NCI-H748 (cell line): ENCODE measurements at regions not wholly inside any gene's neighbourhood (a gene's known extent, or its start where the extent isn't known, plus 50 kb on each side); places are given as distances from the start of the nearest gene placed in this dataset.
A peak's percentile ranks its signal among the peaks of the same experiment; 100 is the strongest.
"Not testable (repeated sequence)": the region's sequence is repeated elsewhere in the genome, so short reads cannot be mapped to it uniquely, and the experiment has no call there.

Source experiments
- DNase-seq: peaks from one replicate; lab custom pipeline; 2025; ENCODE audit not compliant: unreplicated experiment; lab: John Stamatoyannopoulos, UW

- no peak for DNase-seq
Measured at GRCh38 chr10:28188526-28188925, 114.3 kb downstream of the MPP7 start.

GRCh38 chr10:28186887-28187578, 115.8 kb downstream of the MPP7 start:
- no peak for DNase-seq

- no peak for DNase-seq
Measured at GRCh38 chr10:28186461-28186860, 116.4 kb downstream of the MPP7 start.

DNA sequence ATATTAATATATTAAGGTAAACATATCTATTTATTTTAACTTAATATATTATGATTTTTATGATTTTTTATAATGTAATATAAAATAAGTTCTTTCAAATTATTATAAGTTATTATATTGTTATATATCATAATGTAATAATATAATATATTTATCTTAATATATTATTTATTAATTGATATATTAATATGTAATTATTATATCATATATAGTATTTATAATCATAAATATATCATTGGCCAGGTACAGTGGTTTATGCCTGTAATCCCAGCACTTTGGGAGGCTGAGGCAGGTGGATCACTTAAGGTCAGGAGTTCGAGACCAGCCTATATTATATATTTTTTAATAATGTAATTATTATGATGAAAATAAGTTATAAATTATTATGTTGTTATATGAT, 118.1 kb downstream of the MPP7 start:
- no peak for DNase-seq

DNA sequence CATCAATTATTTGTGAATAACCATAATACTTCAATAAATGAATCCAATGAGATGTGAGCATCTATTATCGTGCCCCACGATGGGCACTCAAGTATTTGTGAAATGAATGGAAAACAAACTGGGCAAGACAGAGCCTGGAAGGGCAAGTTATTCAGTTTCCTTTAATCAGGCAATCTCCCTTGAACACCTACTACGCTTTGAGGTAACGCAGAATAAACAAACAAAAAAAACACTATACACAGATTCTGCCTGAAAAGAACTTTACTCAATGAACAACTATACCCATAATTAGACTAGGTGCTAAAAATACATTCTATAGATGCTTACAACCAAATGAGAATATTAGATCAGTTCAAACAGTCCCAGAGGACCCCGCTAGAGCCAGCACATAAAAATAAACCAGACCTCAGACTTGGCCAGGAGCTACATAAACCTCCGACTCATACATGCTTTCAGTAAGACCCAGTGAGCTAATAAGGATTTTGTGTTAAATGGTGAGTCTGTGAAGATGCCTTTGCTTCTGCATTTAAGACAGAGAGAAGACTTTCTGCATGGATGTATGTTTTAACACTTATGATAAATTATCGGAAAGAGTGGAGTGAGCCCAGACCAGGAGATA, 121.3 kb downstream of the MPP7 start:
- DNase-seq: no peak

GRCh38 chr10:28180654-28181053, 122.2 kb downstream of the MPP7 start:
- no peak for DNase-seq

DNA sequence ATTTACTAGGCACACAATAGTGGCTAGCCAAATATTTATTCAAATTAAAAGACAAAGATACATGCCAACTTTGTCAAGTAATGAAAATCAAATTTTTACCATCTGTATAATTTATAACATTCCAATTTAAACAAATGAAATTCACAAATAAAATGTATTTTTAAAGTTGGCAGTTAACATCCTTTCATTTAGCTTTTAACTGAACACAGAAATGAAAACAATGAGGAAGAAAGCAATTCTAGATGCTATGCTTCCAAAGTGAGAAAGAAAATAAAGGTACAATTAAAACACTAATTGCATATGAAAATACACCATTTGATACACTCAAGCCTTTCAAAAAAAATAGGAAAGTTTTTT, 123.1 kb downstream of the MPP7 start:
- DNase-seq: no peak

- peak; percentile 18 for DNase-seq
Measured at GRCh38 chr10:28179006-28179742, 123.7 kb downstream of the MPP7 start.

GRCh38 chr10:28177944-28178637, 124.8 kb downstream of the MPP7 start:
- DNase-seq: no peak

DNA sequence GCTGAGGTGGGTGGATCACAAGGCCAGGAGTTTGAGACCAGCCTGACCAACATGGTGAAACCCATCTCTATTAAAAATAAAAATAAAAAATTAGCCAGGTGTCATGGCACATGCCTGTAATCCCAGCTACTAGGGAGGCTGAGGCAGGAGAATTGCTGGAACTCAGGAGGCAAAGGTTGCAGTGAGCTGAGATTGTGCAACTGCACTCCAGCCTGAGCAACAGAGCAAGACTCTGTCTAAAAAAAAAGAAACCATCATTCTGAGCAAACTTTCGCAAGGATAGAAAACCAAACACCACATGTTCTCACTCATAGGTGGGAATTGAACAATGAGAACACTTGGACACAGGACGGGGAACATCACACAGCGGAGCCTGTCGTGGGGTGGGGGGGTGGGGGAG, 126.4 kb downstream of the MPP7 start:
- DNase-seq: not testable (repeated sequence)

DNA sequence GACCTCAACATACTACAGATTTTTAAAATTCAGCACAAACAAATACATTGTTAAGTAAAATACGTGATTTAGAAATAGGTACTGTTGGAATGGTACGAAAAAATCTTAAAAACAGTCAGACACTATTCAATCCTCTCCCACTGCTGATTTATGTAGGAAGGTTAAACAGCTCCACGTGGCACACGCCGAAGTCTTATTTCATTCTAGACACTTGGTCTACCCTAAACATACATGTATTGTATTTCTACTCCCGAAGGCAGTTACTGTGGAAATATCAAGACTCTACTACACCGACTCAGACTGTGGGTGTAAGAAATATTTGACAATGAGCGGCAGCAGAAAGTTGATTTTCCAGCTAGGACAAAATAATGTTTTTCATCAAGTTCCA, 130.6 kb downstream of the MPP7 start:
- no peak for DNase-seq

DNA sequence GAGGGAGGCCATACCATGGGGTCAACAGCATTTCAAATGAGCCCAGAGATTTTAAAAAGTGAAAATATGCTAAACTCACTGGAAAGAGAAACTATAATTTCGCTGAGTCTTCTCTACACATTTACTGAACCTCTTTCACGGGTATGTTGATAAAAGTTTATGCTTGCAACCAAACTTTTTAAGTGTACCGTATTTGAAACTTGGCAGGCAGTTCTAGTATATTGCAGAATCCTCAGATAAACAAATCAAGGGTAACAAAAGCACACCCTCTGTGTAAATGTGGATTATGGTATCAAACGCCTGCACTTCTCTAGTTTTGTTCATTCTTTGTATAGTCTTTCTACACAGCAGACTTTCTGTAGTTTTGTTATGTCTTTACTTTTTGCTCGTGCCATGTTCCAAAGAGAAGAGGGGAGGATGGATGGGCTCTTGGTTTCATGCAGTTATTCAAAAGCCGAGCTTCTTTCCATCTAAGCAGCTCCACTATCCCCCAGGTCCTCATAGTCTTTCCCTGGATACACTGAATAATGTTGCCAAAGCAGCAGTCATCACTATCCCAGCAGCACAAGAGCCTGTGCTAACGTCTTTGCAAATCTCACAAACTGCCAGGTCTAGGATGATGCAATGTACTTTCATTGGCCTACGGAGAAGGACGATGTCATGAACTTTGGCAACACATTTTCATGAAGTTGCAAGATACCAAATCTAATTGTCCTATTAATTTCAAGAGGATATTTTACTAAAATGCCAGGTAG, 131.2 kb downstream of the MPP7 start:
- DNase-seq: no peak

DNA sequence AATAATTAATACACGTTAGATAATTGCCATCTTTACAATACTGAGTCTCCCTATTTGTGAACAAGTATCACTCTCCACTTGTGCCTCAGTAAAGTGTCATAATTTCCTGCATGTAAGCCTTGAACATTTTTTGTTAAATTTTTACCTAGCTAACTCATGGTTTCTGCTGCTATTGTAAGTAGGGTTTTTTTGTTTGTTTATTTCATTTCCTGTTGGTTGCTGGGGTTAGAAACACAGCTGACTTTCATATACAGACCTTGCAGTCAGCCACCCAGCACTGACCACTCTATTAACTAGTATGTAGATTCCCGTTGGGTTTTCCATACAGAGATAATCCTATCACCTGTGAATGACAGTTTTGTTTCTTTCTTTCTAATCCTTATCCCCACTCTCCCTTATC, 133.3 kb downstream of the MPP7 start:
- DNase-seq: no peak

DNA sequence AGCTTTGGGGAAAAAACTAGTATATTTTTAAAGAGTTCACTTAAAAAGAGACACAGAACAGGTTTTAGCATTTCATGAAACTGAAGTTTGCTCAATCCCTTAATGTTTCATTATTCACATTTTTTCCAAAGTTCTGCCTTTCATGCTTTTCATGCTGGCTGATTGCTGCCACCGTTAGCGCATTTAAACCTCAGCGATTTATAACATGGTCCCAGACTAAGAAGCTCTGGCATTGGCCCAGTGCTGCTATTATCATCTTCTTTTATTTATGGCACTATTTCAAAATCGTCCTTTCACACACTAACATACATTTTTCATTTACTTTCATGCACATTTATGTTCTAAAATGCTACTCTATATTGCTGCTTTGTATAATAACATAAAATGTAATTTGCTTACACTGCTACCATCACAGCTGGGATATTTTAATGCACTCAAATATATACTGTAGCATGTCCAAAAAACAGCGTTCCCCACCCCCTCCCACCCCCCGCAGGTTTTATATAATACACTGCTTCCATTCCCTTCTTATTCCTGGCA, 141.9 kb downstream of the MPP7 start:
- DNase-seq: no peak

- DNase-seq: no peak
Measured at GRCh38 chr10:28157379-28157778, 145.5 kb downstream of the MPP7 start.

GRCh38 chr10:28155726-28156125, 147.1 kb downstream of the MPP7 start:
- DNase-seq: no peak

GRCh38 chr10:28151636-28152035, 151.2 kb downstream of the MPP7 start:
- no peak for DNase-seq

GRCh38 chr10:28149746-28150145, 150.9 kb upstream of the ODAD2 start:
- no peak for DNase-seq

- DNase-seq: no peak
Measured at GRCh38 chr10:28147706-28148105, 148.8 kb upstream of the ODAD2 start.

- no peak for DNase-seq
Measured at GRCh38 chr10:28139138-28139537, 140.3 kb upstream of the ODAD2 start.
